CD1c-positive myeloid dendritic cell (primary cell): ENCODE measurements at regions not wholly inside any gene's neighbourhood (a gene's known extent, or its start where the extent isn't known, plus 50 kb on each side); places are given as distances from the start of the nearest gene placed in this dataset.
"Not testable (repeated sequence)": the region's sequence is repeated elsewhere in the genome, so short reads cannot be mapped to it uniquely, and the experiment has no call there.

Source experiments
- DNase-seq: peaks from one replicate; pipeline ENCODE4 v3.0.0-alpha.2; 2016; ENCODE audit errors: extremely low spot score

DNA sequence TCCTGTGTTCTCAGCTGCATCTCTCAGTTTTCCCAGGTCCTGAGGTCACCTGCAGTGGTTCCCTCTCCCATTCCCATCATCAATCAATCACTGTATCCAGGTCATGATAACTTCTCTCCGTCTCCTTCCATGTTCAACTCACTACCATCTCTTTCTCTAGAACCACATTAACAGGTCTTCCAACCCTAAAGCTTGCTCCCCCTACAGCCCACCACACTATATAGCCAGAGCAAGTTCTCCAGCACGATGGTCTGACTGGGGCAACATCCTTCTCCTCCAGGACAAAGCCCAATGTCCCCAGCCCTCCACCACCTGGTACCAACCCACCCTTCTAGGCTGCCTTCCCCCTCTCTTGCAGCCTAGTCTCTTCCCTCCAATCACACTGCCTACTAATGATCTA lies 241.6 kb downstream of the CDK5RAP2 start:
- DNase-seq: no peak

DNA sequence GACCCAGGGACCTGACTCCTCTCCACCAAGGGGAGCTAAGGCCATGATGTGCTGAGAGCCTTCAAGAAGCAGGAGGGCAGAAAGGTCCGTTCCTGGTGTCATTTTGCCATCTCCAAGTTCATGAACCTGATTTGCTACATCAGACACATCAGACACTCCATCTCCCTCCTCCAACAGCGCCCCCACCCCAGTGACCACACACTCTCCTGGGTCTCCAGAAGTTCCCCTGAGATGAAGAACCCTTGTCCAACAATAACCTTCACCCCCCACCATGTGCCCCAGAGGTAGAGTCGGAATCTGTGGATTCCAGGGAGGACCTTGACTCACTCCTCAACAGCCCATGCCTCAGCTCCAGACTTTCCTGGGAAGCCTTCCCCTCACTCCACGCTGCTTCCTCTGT lies 242.8 kb downstream of the CDK5RAP2 start:
- DNase-seq: no peak

DNA sequence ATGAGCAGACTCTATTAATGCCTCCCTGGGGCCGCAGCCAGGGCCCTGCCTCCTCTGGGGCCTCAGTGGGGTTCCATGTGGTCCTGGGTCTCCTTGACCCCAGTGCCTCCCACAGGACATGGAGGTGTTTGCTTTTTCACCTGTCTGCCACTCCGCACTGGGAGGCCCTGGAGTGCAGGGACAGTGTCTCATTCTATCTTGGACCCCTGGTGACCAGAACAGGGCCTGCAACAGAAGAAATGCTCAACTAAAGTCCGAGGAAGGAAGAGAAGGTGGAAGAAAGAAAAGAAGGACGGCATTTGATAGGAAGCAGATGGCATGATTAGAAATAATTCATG lies 243.2 kb downstream of the CDK5RAP2 start:
- no peak for DNase-seq

GRCh38 chr9:120336021-120336752 lies 243.8 kb downstream of the CDK5RAP2 start:
- DNase-seq: no peak

DNA sequence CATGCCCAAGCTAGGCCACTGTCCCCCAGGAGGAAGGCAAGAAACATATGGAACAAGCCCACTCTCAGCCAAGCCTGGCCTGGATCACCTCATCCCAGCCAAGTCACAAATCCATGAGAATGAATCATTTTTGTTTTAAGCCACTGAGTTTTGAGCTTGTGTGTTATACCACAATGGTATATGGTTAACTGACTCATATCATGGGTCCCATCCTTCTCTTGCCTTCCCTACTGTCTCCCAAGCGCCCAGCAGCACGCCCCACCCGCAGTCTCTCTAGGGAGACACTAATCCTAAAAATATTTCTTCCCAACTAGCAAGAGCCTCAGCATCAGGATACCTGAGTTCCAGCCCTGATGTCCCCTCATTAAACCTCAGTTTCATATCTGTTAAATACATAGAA lies 248.1 kb downstream of the CDK5RAP2 start:
- DNase-seq: no peak

DNA sequence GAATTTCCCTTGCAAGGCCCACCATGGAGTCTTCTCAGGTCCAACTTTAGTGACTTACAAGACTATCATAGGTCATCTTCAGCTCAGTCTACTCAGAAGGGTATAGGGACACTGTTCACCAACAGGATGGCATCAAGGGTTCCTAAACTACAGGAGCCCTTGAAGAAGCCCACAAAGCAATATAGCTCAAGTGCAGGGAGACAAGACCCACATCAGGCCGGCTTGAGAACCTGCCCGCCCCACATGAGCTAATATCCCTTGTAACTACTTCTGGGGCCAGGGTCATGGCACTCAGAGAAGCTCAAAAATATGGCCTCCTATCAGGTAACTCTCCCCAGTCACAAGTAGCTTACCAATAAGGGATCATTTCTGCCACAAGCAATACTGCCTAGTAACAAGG lies 249.9 kb downstream of the CDK5RAP2 start:
- no peak for DNase-seq

DNA sequence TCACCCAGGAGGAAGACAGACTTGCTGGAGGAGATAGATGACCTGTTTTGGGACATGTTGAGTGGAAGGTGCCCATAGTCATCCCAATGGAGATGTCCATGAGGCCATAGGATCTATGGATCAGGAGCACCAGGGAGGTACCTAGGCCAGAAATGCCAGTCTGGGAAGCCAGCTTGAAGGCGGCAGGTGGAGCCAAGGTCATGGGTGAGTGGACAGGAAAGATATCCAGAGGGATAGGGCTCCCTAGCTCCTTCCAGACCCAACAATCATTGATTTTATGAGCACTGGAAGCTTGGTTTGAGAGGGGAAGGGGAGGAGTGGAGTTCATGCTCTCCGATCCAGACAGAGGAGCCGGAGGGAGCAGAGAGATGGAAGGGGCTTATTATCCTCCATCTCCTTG lies 252.6 kb downstream of the CDK5RAP2 start:
- no peak for DNase-seq

DNA sequence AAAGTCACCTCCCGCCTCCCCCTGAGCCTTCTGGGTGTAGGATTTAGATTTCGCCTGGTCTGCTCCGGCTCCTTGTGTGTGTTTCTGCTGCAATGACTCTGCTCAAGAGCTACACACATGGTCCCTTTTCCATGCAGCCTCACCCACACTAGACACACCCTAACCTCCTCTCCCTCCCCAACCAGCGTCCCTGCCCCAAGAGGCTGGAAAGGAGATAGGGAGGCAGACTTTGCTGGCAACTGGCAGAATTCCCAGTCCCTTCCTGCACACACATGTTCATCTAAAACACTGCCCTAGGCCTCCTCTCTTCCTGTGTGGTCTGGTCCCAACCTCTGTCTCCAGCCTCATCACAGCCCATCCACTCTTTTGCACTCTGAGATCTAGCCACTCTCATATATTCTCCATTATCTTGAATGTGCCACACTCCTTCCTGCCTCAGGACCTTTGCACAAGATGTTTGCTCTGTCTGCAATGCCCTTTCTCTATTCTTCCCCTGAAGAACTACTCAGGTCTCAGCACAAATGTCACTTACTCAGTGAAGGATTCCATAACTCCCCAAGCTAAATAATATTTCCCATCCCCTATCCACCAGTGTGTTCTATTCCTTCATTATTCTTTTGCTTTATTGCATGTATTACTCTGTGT lies 253.8 kb downstream of the CDK5RAP2 start:
- DNase-seq: no peak

DNA sequence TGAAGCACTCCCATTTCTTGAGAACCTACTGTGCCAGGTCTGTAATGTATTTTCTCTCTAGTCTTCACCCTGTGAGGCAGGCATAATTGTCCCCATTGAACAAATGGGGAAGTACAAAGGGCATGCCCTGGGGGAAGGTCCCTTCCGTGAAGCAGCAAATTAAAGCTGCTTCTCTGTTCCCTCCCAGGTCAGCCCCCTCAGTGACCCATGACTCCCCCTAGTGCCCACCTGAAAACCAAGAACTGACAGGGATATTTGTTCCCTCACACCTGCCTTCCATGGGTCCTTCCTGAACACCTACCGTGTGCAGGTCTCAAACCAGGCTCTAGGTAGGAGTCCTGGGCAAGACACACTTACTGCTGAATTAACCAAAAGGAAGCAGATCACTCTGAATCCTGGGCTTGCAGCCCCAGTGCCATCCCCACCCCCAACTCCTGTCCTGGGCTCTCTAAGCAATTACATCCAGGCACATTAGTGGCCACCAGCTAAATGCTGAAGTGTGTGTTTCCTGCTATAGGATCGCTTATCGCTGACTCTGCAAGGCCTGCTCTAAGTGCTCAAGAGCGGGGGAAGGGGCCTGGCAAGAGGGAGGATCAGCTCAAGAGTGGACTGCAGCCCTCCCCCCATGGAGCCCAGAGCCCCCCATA lies 254.8 kb downstream of the CDK5RAP2 start:
- DNase-seq: no peak

DNA sequence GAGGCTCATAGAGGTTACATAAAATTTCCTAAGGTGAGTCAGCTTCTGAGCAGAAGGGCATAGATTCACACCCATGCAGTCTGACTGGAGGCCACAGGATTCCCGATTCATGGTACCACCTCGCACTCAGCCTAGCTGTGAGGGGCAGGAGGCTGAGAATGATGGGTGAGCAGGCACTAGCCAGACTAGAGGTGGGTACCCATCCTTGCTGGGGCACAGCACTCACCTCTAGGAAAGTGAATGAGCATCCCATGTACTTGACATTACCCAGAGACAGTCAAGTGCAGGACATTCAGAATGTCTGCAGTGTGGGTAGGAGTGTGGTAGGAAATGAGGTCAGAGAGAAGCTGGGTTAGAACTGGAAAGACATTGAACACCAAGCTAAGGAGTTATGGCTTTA lies 255.5 kb downstream of the CDK5RAP2 start:
- DNase-seq: no peak

- no peak for DNase-seq
Measured at GRCh38 chr9:120323125-120323524, 256.8 kb downstream of the CDK5RAP2 start.

GRCh38 chr9:120319452-120319851 lies 260.5 kb downstream of the CDK5RAP2 start:
- no peak for DNase-seq

- no peak for DNase-seq
Measured at GRCh38 chr9:120315154-120315553, 264.8 kb downstream of the CDK5RAP2 start.

- no peak for DNase-seq
Measured at GRCh38 chr9:120312031-120312430, 267.9 kb downstream of the CDK5RAP2 start.

- no peak for DNase-seq
Measured at GRCh38 chr9:120310035-120310434, 269.9 kb downstream of the CDK5RAP2 start.

DNA sequence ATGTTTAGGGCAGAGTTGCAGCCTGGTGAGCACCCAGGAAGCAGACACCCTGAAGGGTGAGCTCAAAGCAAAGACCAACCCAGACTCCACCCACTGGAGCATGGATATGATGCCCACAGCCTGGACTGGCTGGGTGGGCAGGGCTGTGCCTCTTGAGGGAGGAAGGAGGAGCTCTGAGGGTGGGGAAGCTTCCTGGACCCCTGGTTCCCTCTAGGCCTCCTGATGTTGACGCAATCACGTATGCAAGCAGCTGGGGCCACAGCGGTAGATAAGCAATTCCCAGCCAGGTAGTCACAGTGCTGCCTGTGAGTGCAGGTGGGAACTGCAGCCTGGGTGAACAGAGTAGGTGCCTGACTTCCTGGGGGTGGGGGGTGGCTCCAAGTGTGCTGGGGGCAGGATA lies 271.5 kb downstream of the CDK5RAP2 start:
- no peak for DNase-seq

DNA sequence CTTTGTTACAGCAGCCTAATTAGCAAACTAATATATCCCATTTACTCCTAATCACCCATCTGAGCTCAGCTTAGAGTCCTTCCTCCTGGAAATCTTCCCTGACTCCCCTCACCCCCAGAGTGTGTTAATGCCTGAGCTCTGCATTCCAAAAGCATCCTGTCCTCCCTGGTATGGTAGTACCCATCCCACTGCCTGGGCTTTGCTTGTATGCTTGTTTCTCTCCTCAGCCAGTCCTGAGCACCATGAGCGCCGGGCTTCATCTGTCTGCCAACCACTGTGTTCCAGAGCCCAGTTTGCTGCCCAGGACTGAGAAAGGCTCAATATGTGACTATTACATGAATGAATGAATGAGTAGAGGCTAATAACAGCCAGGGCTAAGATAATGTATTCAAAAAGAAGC lies 272.4 kb downstream of the CDK5RAP2 start:
- DNase-seq: no peak

- no peak for DNase-seq
Measured at GRCh38 chr9:120306561-120306960, 273.4 kb downstream of the CDK5RAP2 start.

- DNase-seq: no peak
Measured at GRCh38 chr9:120306088-120306487, 273.9 kb downstream of the CDK5RAP2 start.

GRCh38 chr9:120304896-120305295 lies 275.1 kb downstream of the CDK5RAP2 start:
- not testable (repeated sequence) for DNase-seq

- no peak for DNase-seq
Measured at GRCh38 chr9:120303519-120303918, 276.4 kb downstream of the CDK5RAP2 start.

- DNase-seq: no peak
Measured at GRCh38 chr9:120299785-120300184, 280.2 kb downstream of the CDK5RAP2 start.

- no peak for DNase-seq
Measured at GRCh38 chr9:120294003-120294402, 286.0 kb downstream of the CDK5RAP2 start.
